Breast epithelium (tissue), 3 donors: ENCODE measurements at regions not wholly inside any gene's neighbourhood (a gene's known extent, or its start where the extent isn't known, plus 50 kb on each side); places are given as distances from the start of the nearest gene placed in this dataset.

Experiments
- CTCF ChIP-seq, 3 donors: fragments of 450-650 bp; IDR thresholded peaks; one replicate each; pipeline ENCODE4 v1.5.1; 2016 to 2017; ENCODE audit warnings: antibody characterized with exemption in 3 of 3, mild to moderate bottlenecking in 3 of 3, moderate library complexity in 3 of 3
- POLR2A ChIP-seq: fragments of 450-650 bp; IDR thresholded peaks from one replicate; pipeline ENCODE4 v1.6.1; 2016; ENCODE audit warnings: antibody characterized with exemption, mild to moderate bottlenecking, moderate library complexity
- POLR2AphosphoS5 ChIP-seq, 3 donors: sonication (generic); formaldehyde crosslinking; IDR thresholded peaks; one replicate each; pipeline ENCODE4 v1.6.1; 2017; ENCODE audit warnings: antibody characterized with exemption in 3 of 3

GRCh38 chr21:16196001-16196400, 466.2 kb downstream of the USP25 start:
- TF ChIP-seq CTCF (IDR thresholded peaks at IDR 0.05) (no peak), POLR2A (no peak), POLR2AphosphoS5 (IDR thresholded peaks at IDR 0.05) (no peak)
